ENCODE measurements at regions not wholly inside any gene's neighbourhood (a gene's known extent, or its start where the extent isn't known, plus 50 kb on each side); places are given as distances from the start of the nearest gene placed in this dataset.
A peak's percentile ranks its signal among the peaks of the same experiment; 100 is the strongest.

GRCh38 chr6:137731960-137732616 is 135.0 kb upstream of the TNFAIP3 start:
- H3K27me3 ChIP-seq = no peaks in the 10 kb centered on the region
- whole genome bisulfite sequencing, 2 donors = 19 to 59% methylated on average over 4 of the region's 4 CpGs
- no peak overlapping the region for H3K27ac ChIP-seq
- no peaks in the 10 kb centered on the region for H3K9me3 ChIP-seq
- H3K4me3 ChIP-seq = no peak overlapping the region
- DNase-seq = no peak
- H3K36me3 ChIP-seq = no peaks in the 10 kb centered on the region
- peaks cover 0 to 27% (median 12%) of the 10 kb centered on the region in 4 donors for H3K4me1 ChIP-seq
- intact Hi-C loops (cut with DNase I) = no loop called here
- TF ChIP-seq EP300 (IDR thresholded peaks at IDR 0.05) (no peak), POLR2A (IDR thresholded peaks at IDR 0.05) (no peak), POLR2AphosphoS5 (IDR thresholded peaks at IDR 0.05) (peak in 1 of 4 donors; percentile 19)
- TF ChIP-seq, protein P1, sequence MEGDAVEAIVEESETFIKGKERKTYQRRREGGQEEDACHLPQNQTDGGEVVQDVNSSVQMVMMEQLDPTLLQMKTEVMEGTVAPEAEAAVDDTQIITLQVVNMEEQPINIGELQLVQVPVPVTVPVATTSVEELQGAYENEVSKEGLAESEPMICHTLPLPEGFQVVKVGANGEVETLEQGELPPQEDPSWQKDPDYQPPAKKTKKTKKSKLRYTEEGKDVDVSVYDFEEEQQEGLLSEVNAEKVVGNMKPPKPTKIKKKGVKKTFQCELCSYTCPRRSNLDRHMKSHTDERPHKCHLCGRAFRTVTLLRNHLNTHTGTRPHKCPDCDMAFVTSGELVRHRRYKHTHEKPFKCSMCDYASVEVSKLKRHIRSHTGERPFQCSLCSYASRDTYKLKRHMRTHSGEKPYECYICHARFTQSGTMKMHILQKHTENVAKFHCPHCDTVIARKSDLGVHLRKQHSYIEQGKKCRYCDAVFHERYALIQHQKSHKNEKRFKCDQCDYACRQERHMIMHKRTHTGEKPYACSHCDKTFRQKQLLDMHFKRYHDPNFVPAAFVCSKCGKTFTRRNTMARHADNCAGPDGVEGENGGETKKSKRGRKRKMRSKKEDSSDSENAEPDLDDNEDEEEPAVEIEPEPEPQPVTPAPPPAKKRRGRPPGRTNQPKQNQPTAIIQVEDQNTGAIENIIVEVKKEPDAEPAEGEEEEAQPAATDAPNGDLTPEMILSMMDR (IDR thresholded peaks at IDR 0.05) = no peak

GRCh38 chr6:137733372-137733771 is 133.7 kb upstream of the TNFAIP3 start:
- 93 to 97% methylated on average over 2 of the region's 2 CpGs for WGBS, 2 donors
- H3K4me3 ChIP-seq = no peak overlapping the region
- peaks cover 0 to 25% (median 11%) of the 10 kb centered on the region in 4 donors for H3K4me1 ChIP-seq
- H3K27ac ChIP-seq = no peak overlapping the region
- no peaks in the 10 kb centered on the region for H3K27me3 ChIP-seq
- intact Hi-C loops (cut with DNase I) = no loop called here
- TF ChIP-seq, protein P1 (IDR thresholded peaks at IDR 0.05) = no peak
- TF ChIP-seq POLR2A (IDR thresholded peaks at IDR 0.05) = no peak
- no peak for TF ChIP-seq POLR2AphosphoS5 (IDR thresholded peaks at IDR 0.05)
- TF ChIP-seq EP300 (IDR thresholded peaks at IDR 0.05) = no peak
- no peaks in the 10 kb centered on the region for H3K36me3 ChIP-seq
- no peak for DNase-seq
- H3K9me3 ChIP-seq = no peaks in the 10 kb centered on the region

GRCh38 chr6:137734005-137734874 is 132.8 kb upstream of the TNFAIP3 start:
- 39 to 75% methylated on average over 6 of the region's 6 CpGs for WGBS, 2 donors
- intact Hi-C loops (cut with DNase I) = no loop called here

DNA sequence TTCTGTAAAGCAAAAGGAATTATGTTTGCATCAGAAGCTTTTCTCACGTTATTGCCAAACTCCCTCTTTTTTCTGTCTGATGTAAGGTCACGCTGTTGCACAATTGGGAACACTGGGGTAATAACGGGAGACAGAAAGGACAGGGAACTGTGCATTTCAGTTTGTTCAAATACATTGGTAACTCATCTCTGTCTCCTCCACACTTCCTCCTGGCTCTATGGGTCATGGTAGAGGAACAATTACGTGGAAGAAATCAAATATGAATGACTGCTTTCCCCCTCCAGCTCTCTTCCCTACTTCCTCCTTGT is 132.2 kb upstream of the TNFAIP3 start:
- WGBS, 2 donors = 73 to 74% methylated on average over 4 of the region's 4 CpGs
- peak; percentile 68 for DNase-seq
- Histone ChIP-seq H3K27ac (no peak overlapping the region), H3K4me3 (no peak overlapping the region), H3K27me3 (no peaks in the 10 kb centered on the region), H3K36me3 (no peaks in the 10 kb centered on the region), H3K9me3 (no peaks in the 10 kb centered on the region), H3K4me1 (peaks cover 0 to 11% (median 4%) of the 10 kb centered on the region in 4 donors)
- TF ChIP-seq, protein P1 (IDR thresholded peaks at IDR 0.05) = no peak
- TF ChIP-seq EP300 (IDR thresholded peaks at IDR 0.05) = peak in 2 of 4 donors; percentile 43 to 57
- peak in 2 of 4 donors; percentile 28 to 40 for TF ChIP-seq POLR2AphosphoS5 (IDR thresholded peaks at IDR 0.05)
- no peak for TF ChIP-seq POLR2A (IDR thresholded peaks at IDR 0.05)
- intact Hi-C loops (cut with DNase I) = no loop called here

More at GRCh38 chr6:137734005-137734874, 132.8 kb upstream of the TNFAIP3 start:
- DNase-seq = no peak
- H3K27me3 ChIP-seq = no peaks in the 10 kb centered on the region
- TF ChIP-seq EP300 (IDR thresholded peaks at IDR 0.05) (no peak), POLR2A (IDR thresholded peaks at IDR 0.05) (no peak), POLR2AphosphoS5 (IDR thresholded peaks at IDR 0.05) (no peak)
- TF ChIP-seq, protein P1 (IDR thresholded peaks at IDR 0.05) = no peak
- peaks cover 0 to 17% (median 7%) of the 10 kb centered on the region in 4 donors for H3K4me1 ChIP-seq
- H3K27ac ChIP-seq = no peak overlapping the region
- H3K9me3 ChIP-seq = no peaks in the 10 kb centered on the region
- H3K36me3 ChIP-seq = no peaks in the 10 kb centered on the region
- no peak overlapping the region for H3K4me3 ChIP-seq
